Adipocyte (in vitro differentiated cells): ENCODE measurements at regions not wholly inside any gene's neighbourhood (a gene's known extent, or its start where the extent isn't known, plus 50 kb on each side); places are given as distances from the start of the nearest gene placed in this dataset.

ENCODE experiments used
- DNase-seq: peaks from one replicate; pipeline ENCODE4 v3.0.0-alpha.2; 2015; ENCODE audit warnings: low read depth
- H3K27me3 ChIP-seq: replicated peaks from 2 replicates; pipeline ENCODE4 v1.7.0; 2013; ENCODE audit warnings: mild to moderate bottlenecking, low read length, moderate library complexity; ENCODE audit not compliant: control insufficient read depth, insufficient read depth
- H3K36me3 ChIP-seq: 2 replicates; pipeline ENCODE4 v1.7.0; 2013; ENCODE audit warnings: low read length, mild to moderate bottlenecking, moderate library complexity; ENCODE audit not compliant: control insufficient read depth, insufficient read depth, severe bottlenecking
- H3K4me1 ChIP-seq: 2 replicates; pipeline ENCODE4 v1.7.0; 2013; ENCODE audit warnings: mild to moderate bottlenecking, low read length, moderate library complexity; ENCODE audit not compliant: control insufficient read depth, insufficient read depth
- H3K4me3 ChIP-seq: 2 replicates; pipeline ENCODE4 v1.7.0; 2013; ENCODE audit warnings: mild to moderate bottlenecking, low read length, moderate library complexity
- H3K9ac ChIP-seq: 2 replicates; pipeline ENCODE4 v1.7.0; 2013; ENCODE audit warnings: mild to moderate bottlenecking, low read length, moderate library complexity
- H3K9me3 ChIP-seq: 2 replicates; pipeline ENCODE4 v1.7.0; 2013; ENCODE audit warnings: mild to moderate bottlenecking, low read length, moderate library complexity; ENCODE audit not compliant: control insufficient read depth

DNA sequence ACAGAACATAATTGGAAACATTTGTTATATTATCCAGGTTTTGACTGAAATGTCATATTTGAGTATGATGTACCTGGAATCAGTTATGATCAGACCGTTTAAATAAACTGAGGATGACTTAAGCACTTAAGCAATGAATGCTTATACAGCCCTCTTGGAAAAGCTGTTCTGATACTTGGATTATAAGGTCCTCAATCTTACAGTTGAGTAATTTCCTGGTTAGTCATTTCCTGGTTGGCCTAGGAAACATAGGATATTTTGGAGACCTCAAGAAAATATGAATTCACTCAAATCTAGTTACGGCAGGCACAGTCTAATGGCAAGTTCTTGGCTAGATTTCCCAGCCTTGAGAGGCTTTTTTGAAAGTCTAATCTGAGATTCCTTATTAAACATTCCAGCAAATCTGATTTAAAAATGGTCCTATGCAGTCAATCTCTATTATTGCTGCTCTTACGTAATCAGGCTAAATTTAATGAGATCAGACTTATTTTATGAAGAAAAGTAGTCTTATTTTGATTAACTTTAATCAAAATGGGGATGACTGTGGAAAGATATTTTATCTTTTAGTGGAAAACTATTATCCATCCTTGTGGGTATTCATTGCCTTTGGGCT is 447.2 kb downstream of the SNAPC1 start:
- H3K9me3 ChIP-seq = no peaks in the 10 kb centered on the region
- H3K4me3 ChIP-seq = no peak overlapping the region
- H3K36me3 ChIP-seq = no peaks in the 10 kb centered on the region
- no peaks in the 10 kb centered on the region for H3K27me3 ChIP-seq
- peak; percentile 62 for DNase-seq
- H3K4me1 ChIP-seq = no peaks in the 10 kb centered on the region
- no peak overlapping the region for H3K9ac ChIP-seq

DNA sequence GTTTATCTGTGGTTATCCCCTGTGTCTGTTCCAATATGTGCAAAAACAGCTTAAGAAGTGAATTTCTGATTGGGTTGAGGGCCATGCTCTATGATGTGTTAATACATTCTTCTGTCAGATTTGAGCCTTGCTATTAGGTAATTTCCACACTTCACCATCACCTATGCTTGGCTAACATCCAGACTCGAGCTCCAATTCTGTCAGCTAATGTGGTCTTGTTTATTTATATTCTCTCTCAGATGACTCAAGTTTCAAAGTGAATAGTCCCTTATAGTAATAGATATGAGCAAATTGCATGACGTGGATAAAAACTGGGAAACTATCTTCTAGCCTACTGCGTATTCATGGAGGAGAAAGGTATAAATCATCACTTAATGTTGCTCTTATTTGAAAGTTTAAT is 451.3 kb downstream of the SNAPC1 start:
- H3K9me3 ChIP-seq = no peaks in the 10 kb centered on the region
- no peak overlapping the region for H3K9ac ChIP-seq
- no peak for DNase-seq
- no peaks in the 10 kb centered on the region for H3K27me3 ChIP-seq
- H3K36me3 ChIP-seq = no peaks in the 10 kb centered on the region
- no peak overlapping the region for H3K4me3 ChIP-seq
- H3K4me1 ChIP-seq = no peaks in the 10 kb centered on the region

DNA sequence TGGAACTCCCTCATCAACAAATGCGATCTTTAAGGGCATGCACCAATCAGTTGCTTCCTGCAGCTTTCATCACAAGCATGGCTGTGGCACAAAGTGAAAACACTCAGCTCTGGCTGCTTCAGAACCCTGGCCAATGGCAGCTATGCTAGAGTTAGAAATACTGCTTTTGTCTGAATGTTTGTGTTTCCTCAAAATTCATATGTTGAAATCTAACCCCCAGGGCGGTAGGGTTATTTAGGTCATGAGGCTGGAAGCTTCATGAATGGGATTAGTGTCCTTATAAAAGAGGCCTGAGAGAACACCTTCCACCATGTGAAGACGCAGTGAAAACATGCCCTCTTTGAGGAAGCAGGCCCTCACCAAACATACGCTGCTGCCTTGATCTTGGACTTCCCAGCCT is 453.9 kb downstream of the SNAPC1 start:
- H3K4me3 ChIP-seq = no peak overlapping the region
- H3K4me1 ChIP-seq = no peaks in the 10 kb centered on the region
- no peaks in the 10 kb centered on the region for H3K27me3 ChIP-seq

DNA sequence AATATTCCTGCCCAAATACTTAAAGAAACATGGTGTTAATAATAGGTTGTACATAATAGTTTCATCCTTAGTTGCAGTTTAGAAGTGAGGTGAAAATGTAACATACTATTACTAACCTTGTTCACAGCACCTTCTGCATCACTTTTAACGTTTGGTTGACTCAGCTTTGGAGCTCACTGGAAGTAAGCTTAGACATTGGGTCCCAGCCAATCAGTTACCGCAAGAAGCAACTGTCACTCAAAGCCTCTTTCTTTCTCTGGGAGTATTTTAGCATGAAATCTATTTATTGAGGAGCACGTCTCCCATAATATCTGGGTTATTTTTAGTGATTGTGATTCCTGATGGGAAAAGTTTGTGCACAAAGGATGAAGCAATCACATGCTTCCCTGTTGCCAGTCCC is 472.6 kb downstream of the SNAPC1 start:
- Histone ChIP-seq H3K27me3 (no peaks in the 10 kb centered on the region), H3K9me3 (peaks cover 12% of the 10 kb centered on the region), H3K4me1 (no peaks in the 10 kb centered on the region), H3K4me3 (no peak overlapping the region), H3K36me3 (no peaks in the 10 kb centered on the region), H3K9ac (no peak overlapping the region)
- no peak for DNase-seq

More for the DNA sequence above, 453.9 kb downstream of the SNAPC1 start:
- Histone ChIP-seq H3K9ac (no peak overlapping the region), H3K36me3 (no peaks in the 10 kb centered on the region), H3K9me3 (no peaks in the 10 kb centered on the region)
- DNase-seq = no peak

DNA sequence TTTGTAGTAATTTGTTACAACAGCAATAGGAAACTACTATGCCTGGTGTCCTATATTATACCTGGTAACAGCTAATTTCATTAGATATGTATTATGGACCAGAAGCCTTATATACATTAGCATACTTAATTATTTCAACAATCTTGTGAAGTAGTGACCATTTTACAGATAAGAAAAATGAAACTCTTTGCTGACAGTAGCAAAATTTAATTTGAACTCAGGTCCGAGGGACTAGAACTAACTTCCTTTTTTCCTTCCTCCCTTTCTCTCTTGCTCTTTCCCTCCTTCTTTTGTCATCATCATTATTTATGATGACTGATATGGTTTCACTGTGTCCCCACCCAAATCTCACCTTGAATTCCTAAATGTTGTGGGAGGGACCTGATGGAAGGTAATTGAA is 482.0 kb downstream of the SNAPC1 start:
- H3K4me3 ChIP-seq = no peak overlapping the region
- H3K36me3 ChIP-seq = no peaks in the 10 kb centered on the region
- H3K4me1 ChIP-seq = no peaks in the 10 kb centered on the region
- H3K9me3 ChIP-seq = no peaks in the 10 kb centered on the region
- no peak for DNase-seq
- H3K27me3 ChIP-seq = no peaks in the 10 kb centered on the region
- no peak overlapping the region for H3K9ac ChIP-seq

DNA sequence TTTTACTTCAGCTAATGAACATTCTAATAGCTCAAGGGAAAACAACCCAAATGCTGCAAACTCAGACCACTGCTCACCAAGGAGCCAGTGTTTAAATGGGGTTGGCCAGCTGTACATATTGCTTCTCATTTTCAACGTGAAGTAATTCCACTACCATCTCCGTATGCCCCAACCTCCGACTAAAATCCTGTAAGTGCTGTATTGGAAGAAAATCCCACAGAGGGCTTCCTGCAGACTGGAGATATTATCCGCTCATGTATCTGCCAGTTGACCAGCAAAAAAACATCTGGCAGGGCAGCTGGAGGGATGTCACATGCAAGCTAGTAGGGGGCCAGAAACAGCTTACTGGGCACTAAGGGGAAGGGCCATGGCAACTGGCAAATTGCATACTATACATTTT is 485.0 kb downstream of the SNAPC1 start:
- no peak for DNase-seq
- no peaks in the 10 kb centered on the region for H3K4me1 ChIP-seq
- no peaks in the 10 kb centered on the region for H3K36me3 ChIP-seq
- no peak overlapping the region for H3K9ac ChIP-seq
- H3K4me3 ChIP-seq = no peak overlapping the region
- H3K9me3 ChIP-seq = no peaks in the 10 kb centered on the region
- no peaks in the 10 kb centered on the region for H3K27me3 ChIP-seq

DNA sequence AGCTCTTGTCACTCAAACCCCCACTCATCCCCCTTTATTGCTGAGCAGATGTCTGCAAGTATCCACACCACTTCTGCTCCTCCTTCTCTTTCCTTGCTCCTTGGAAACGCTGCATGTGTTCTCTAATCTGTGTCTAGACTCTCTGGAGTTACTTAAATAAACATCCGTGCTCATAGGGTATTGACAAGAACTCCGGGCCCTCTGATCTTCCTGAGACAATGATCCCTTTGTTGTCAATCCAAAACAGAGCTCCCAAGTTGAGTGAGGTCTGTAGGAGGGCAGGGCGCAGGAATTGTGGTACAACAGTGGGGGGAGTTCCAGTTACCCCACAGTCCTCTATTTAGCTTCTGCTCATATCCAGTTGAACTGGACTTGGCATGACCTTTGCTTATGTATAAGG is 489.0 kb downstream of the SNAPC1 start:
- Histone ChIP-seq H3K4me3 (no peak overlapping the region), H3K36me3 (no peaks in the 10 kb centered on the region), H3K4me1 (no peaks in the 10 kb centered on the region), H3K9ac (no peak overlapping the region), H3K27me3 (no peaks in the 10 kb centered on the region), H3K9me3 (no peaks in the 10 kb centered on the region)
- DNase-seq = no peak

DNA sequence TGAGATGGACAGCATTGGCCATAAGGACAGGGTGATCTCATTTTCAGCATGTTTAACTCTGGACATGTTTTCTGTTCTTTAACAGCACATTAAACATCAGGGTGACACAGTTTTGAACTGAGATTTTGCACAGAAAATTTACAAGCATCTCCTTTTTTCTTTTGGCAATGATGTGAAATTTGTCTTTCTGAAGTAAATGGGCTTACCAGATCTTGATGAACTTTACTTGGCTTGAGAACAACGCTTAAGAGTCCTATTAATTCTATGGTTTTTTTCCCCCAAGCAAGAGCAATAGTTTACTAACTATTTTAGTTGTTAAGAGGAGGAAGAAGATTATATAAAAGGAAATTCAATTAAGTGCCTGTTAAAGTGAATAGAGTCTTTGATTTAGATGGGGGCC is 491.0 kb downstream of the SNAPC1 start:
- Histone ChIP-seq H3K9me3 (no peaks in the 10 kb centered on the region), H3K4me1 (no peaks in the 10 kb centered on the region), H3K9ac (no peak overlapping the region), H3K27me3 (no peaks in the 10 kb centered on the region), H3K36me3 (no peaks in the 10 kb centered on the region), H3K4me3 (no peak overlapping the region)
- no peak for DNase-seq

DNA sequence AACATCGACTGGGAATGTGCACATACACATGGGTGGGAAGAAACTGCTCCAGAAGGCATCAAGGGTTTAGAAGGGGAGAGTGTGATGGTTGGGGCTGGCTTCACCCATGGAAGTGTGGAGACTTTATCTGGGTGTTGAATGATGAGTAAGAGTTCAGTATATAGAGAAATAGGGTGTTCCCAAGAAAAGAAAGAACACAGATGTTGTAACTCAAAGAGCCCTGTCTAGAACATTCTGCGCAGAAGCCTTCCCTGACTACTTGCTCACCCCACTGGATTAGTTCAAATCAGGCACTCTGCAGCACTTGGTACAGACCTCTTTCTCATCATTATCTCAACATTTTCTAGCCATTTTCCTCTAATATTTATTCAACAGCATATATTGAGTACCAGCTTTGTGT is 491.7 kb downstream of the SNAPC1 start:
- H3K36me3 ChIP-seq = no peaks in the 10 kb centered on the region
- H3K27me3 ChIP-seq = no peaks in the 10 kb centered on the region
- H3K9me3 ChIP-seq = no peaks in the 10 kb centered on the region
- peak; percentile 1 for DNase-seq
- no peak overlapping the region for H3K4me3 ChIP-seq
- no peak overlapping the region for H3K9ac ChIP-seq
- no peaks in the 10 kb centered on the region for H3K4me1 ChIP-seq

DNA sequence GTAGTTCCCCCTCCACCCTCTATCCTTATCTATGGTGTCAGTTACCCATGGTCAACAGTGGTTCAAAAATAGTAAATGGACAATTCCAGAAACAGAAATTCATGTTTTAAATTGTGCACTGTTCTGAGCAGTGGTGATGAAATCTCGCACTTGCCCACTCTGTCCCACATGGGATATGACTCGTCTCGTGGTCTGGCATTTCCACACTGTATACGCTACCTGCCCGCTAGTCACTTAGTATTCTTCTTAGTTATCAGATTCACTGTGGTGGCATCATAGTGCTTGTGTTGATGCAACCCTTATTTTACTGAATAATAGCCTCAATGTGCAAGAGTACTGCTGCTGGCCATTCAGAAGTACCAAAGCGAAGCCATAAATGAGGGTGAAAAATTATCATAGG is 507.0 kb downstream of the SNAPC1 start:
- DNase-seq = peak; percentile 2
- no peaks in the 10 kb centered on the region for H3K9me3 ChIP-seq

DNA sequence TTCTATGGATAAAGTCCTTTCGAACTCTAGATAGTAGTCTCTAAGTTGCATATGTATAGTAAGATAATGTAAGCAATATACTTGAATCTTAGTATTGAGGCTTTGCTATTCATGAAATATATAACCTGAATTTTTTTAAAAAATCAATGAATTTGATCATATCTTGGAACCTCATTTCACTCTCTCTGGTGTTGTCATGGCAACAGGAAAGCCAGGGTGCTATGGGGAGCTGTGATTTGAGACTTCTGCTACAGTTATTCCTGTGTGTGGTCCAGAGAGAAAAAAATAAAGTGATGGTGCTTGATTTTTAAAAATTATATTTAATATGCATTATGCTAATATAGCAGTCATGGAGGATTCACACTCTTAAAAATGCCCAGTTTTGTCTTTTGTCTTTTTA is 508.0 kb downstream of the SNAPC1 start:
- no peak overlapping the region for H3K4me3 ChIP-seq
- no peaks in the 10 kb centered on the region for H3K27me3 ChIP-seq
- no peak for DNase-seq
- H3K9me3 ChIP-seq = no peaks in the 10 kb centered on the region
- no peaks in the 10 kb centered on the region for H3K36me3 ChIP-seq
- no peak overlapping the region for H3K9ac ChIP-seq
- H3K4me1 ChIP-seq = no peaks in the 10 kb centered on the region

More for the DNA sequence above, 507.0 kb downstream of the SNAPC1 start:
- Histone ChIP-seq H3K36me3 (no peaks in the 10 kb centered on the region), H3K4me3 (no peak overlapping the region), H3K4me1 (no peaks in the 10 kb centered on the region), H3K9ac (no peak overlapping the region), H3K27me3 (no peaks in the 10 kb centered on the region)

DNA sequence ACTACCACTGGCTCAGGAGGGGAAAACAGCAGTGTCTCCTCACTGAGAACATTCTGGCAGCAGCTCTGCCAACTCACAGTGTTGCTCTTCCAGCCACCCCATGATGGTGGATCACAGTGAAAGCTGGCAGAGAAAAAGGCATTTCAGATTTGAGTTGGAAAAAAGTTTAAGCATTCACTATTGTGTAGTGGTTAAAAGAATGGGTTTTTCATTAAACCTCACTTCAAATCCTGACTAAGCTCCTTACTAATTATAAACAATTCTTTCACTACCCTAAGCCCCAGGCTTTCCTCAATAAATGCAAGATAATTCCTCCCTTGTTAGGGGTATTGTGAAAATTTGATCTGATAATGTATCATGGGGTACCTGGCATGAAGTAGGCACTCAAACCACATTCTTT is 518.1 kb downstream of the SNAPC1 start:
- Histone ChIP-seq H3K4me1 (no peaks in the 10 kb centered on the region), H3K9ac (no peak overlapping the region), H3K4me3 (no peak overlapping the region), H3K9me3 (peaks cover 4% of the 10 kb centered on the region), H3K27me3 (no peaks in the 10 kb centered on the region), H3K36me3 (no peaks in the 10 kb centered on the region)
- DNase-seq = no peak
